ENCODE measurements at regions not wholly inside any gene's neighbourhood (a gene's known extent, or its start where the extent isn't known, plus 50 kb on each side); places are given as distances from the start of the nearest gene placed in this dataset.

DNA sequence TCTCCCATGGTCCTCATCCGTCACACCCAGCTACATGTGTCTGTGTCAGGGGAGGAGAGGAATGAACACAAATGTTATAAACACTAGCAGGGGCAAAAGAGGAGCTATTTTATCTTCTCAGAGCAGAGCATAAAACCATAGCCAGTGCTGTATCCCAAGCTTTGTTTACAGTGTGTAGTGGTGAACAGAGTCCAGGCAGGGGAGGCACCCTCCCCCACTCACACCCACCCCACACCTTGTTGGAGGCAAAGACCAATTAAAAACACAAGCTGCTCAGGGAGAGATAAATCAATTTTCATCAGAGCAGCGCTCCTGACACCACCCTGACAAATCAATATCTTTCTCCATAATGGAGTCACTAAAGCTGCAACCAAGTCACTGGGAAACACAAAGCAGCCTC is 132.6 kb upstream of the CCL2 start:
- 75 to 87% (median 77%) methylated on average over 2 of the region's 2 CpGs for WGBS, 4 donors
- no peaks in the 10 kb centered on the region for H3K9me3 ChIP-seq (replicated peaks in 1 of 3)
- no peaks in the 10 kb centered on the region for H3K4me1 ChIP-seq (replicated peaks in 1 of 2)
- no peak for DNase-seq
- H3K27ac ChIP-seq, result no peak overlapping the region
- no peak overlapping the region for H3K4me3 ChIP-seq
- H3K27me3 ChIP-seq, result peaks cover 6% of the 10 kb centered on the region
- TF ChIP-seq, protein P1, sequence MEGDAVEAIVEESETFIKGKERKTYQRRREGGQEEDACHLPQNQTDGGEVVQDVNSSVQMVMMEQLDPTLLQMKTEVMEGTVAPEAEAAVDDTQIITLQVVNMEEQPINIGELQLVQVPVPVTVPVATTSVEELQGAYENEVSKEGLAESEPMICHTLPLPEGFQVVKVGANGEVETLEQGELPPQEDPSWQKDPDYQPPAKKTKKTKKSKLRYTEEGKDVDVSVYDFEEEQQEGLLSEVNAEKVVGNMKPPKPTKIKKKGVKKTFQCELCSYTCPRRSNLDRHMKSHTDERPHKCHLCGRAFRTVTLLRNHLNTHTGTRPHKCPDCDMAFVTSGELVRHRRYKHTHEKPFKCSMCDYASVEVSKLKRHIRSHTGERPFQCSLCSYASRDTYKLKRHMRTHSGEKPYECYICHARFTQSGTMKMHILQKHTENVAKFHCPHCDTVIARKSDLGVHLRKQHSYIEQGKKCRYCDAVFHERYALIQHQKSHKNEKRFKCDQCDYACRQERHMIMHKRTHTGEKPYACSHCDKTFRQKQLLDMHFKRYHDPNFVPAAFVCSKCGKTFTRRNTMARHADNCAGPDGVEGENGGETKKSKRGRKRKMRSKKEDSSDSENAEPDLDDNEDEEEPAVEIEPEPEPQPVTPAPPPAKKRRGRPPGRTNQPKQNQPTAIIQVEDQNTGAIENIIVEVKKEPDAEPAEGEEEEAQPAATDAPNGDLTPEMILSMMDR (IDR thresholded peaks at IDR 0.05), result no peak
- TF ChIP-seq POLR2A (IDR thresholded peaks at IDR 0.05), result no peak
- intact Hi-C loops (cut with DNase I), result no loop called here
- H3K36me3 ChIP-seq (replicated peaks in 1 of 2), result no peaks in the 10 kb centered on the region

GRCh38 chr17:34125010-34125409 is 130.1 kb upstream of the CCL2 start:
- Histone ChIP-seq H3K27me3 (peaks cover 6% of the 10 kb centered on the region), H3K27ac (no peak overlapping the region), H3K4me3 (no peak overlapping the region), H3K9me3 (replicated peaks in 1 of 3) (no peaks in the 10 kb centered on the region), H3K4me1 (replicated peaks in 1 of 2) (no peaks in the 10 kb centered on the region), H3K36me3 (replicated peaks in 1 of 2) (no peaks in the 10 kb centered on the region)
- intact Hi-C loops (cut with DNase I), result no loop called here
- 64 to 83% (median 80%) methylated on average over 6 of the region's 6 CpGs for WGBS, 4 donors
- TF ChIP-seq, protein P1 (IDR thresholded peaks at IDR 0.05), result no peak
- DNase-seq, result no peak

DNA sequence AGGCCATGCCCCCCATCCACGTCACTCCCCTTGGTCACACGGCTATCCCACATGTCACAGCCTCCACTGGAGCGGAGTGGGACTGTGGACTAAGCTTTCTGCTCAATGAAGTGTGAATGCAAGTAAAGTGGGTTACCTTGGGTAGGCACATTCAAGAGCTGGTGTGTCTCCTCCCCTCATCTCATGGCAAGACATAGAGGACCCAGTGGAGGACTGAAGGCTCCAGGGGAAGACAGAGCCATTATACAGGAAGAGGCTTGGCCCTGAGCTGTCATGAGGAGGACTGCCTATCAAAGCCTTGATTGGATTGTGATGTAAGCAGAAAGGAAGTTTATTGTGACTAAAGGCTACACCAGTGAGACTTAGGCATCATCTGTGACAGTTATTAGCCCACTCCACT is 129.2 kb upstream of the CCL2 start:
- H3K36me3 ChIP-seq (replicated peaks in 1 of 2), result no peaks in the 10 kb centered on the region
- no peak overlapping the region for H3K27ac ChIP-seq
- no peak overlapping the region for H3K4me3 ChIP-seq
- TF ChIP-seq, protein P1 (IDR thresholded peaks at IDR 0.05), result no peak
- no peak for TF ChIP-seq POLR2A (IDR thresholded peaks at IDR 0.05)
- intact Hi-C loops (cut with DNase I), result no loop called here
- DNase-seq, result no peak
- no peaks in the 10 kb centered on the region for H3K9me3 ChIP-seq (replicated peaks in 1 of 3)
- no peaks in the 10 kb centered on the region for H3K4me1 ChIP-seq (replicated peaks in 1 of 2)
- peaks cover 6% of the 10 kb centered on the region for H3K27me3 ChIP-seq
- WGBS, 4 donors, result 68 to 85% (median 82%) methylated on average over 3 of the region's 3 CpGs; no CpG with 5 or more reads in 1 of the 4 donors

DNA sequence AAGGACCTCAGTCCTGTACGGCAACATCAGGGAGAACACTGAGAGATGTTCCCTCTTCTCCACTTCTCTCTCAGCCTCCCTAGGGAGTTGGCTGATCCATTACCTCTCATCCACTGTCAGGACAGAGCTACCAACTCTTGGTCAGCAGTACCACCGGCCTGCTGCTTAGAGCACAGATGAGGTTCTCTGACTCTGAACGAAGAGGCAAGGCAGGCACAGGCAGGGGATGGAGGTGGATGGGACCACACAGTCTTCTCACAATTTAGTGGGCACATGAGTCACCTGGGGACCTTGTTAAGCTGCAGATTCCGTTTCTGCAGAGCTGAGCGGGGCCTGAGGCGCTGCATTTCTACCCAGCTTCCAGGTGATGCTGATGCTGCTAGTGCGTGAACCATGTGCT is 128.6 kb upstream of the CCL2 start:
- intact Hi-C loops (cut with DNase I), result no loop called here
- Histone ChIP-seq H3K4me1 (replicated peaks in 1 of 2) (no peaks in the 10 kb centered on the region), H3K9me3 (replicated peaks in 1 of 3) (no peaks in the 10 kb centered on the region), H3K27me3 (peaks cover 6% of the 10 kb centered on the region), H3K4me3 (no peak overlapping the region), H3K36me3 (replicated peaks in 1 of 2) (no peaks in the 10 kb centered on the region), H3K27ac (no peak overlapping the region)
- DNase-seq, result no peak
- 70 to 79% (median 75%) methylated on average over 4 to 7 of the region's 7 CpGs for WGBS, 4 donors
- TF ChIP-seq, protein P1 (IDR thresholded peaks at IDR 0.05), result no peak
- no peak for TF ChIP-seq POLR2A (IDR thresholded peaks at IDR 0.05)
